MCF 10A (cell line): ENCODE measurements at regions not wholly inside any gene's neighbourhood (a gene's known extent, or its start where the extent isn't known, plus 50 kb on each side); places are given as distances from the start of the nearest gene placed in this dataset.

ENCODE experiments used
- BruUV-seq: library from RNA; stranded (reverse); fragments of 400-500 nt; replicated peaks from 2 replicates; lab custom pipeline; 2021; lab: Mats Ljungman, UMichigan
- CTCF ChIA-PET: fragments of 300-600 bp; sonication (Branson Sonifier 250); formaldehyde crosslinking; extraction: SDS; loops from one replicate; lab custom pipeline; 2021; ENCODE audit warnings: antibody characterized with exemption, inconsistent platforms; lab: Yijun Ruan, JAX
- POLR2A ChIA-PET: fragments of 300-600, 350-650 bp; sonication (Branson Sonifier 250); formaldehyde crosslinking; extraction: SDS; loops from one replicate; lab custom pipeline; 2020; ENCODE audit warnings: antibody characterized with exemption, inconsistent platforms; lab: Yijun Ruan, JAX
- DNase-seq: peaks from one replicate; pipeline ENCODE4 v3.0.0-alpha.2; 2018; ENCODE audit not compliant: unreplicated experiment
- H3K27ac Mint-ChIP-seq: one replicate; pipeline ENCODE4 v1.8.0; 2022; ENCODE audit warnings: mild to moderate bottlenecking, low read depth, mixed read lengths; ENCODE audit not compliant: unreplicated experiment
- H3K27me3 Mint-ChIP-seq: one replicate; pipeline ENCODE4 v1.8.0; 2022; ENCODE audit warnings: mixed read lengths; ENCODE audit not compliant: insufficient read depth, unreplicated experiment
- H3K36me3 Mint-ChIP-seq: one replicate; pipeline ENCODE4 v1.8.0; 2022; ENCODE audit warnings: mild to moderate bottlenecking, moderate library complexity, mixed read lengths; ENCODE audit not compliant: insufficient read depth, unreplicated experiment
- H3K4me1 Mint-ChIP-seq: one replicate; pipeline ENCODE4 v1.8.0; 2022; ENCODE audit warnings: mixed read lengths; ENCODE audit not compliant: insufficient read depth, unreplicated experiment
- H3K4me3 Mint-ChIP-seq: one replicate; pipeline ENCODE4 v1.8.0; 2022; ENCODE audit warnings: mild to moderate bottlenecking, moderate library complexity, mixed read lengths; ENCODE audit not compliant: unreplicated experiment
- H3K9me3 Mint-ChIP-seq: one replicate; pipeline ENCODE4 v1.8.0; 2022; ENCODE audit warnings: mixed read lengths; ENCODE audit not compliant: unreplicated experiment
- intact Hi-C: fragments of 100-400 bp; cut with micrococcal nuclease; formaldehyde crosslinking; loops from 2 replicates; pipeline ENCODE4 v1.14.1; 2022
- TF ChIP-seq, protein P1 (sequence below): fragments of 200-600 bp; IDR thresholded peaks from one replicate; pipeline ENCODE4 v1.8.0; 2022; ENCODE audit warnings: antibody characterized with exemption, mild to moderate bottlenecking; ENCODE audit not compliant: unreplicated experiment

DNA sequence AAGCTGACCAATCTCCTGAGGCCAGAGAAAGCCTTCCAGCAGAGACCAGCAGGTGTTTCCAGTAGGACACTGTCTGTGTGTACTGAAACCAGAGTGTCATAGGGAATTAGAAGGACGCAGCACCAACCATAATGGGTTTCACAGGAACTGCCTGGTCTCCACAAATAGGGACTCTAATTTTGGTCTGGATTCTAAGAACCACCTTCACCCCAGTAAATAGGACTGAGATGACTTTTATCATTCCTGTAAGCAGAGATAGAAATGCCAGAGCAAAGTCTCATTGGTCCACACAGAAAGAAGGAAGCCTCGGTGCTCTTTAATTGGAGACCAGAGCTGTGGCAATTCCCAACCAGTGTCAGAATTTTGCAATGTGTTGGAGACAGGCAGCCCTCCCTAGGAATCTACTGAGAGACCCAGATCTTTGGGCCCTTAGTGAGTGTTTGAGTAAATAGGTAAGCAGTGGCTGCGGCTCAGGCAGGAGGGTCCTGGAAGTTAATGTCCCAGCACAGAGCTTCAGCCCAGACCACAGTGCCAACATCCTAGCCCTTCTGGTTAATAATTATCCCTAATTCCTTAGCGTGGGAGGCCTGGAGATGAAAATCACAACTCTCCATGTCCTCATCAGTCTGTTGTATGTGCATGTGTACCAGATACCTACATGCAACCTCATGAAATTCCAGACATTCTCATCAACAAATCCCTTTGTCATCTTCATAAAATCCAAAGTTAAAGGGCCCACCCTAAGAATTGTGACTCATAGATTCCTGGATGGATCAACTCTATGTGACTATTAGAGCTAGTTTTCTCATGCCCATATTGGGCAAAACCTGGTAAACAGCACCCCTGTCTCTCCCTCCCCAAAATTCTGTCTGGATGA lies 81.2 kb downstream of the UNC5CL start:
- H3K4me3 Mint-ChIP-seq, result no peak overlapping the region
- intact Hi-C loops, result no loop called here
- H3K36me3 Mint-ChIP-seq, result no peaks in the 10 kb centered on the region
- H3K4me1 Mint-ChIP-seq, result peaks cover 37% of the 10 kb centered on the region
- BruUV-seq, result TSS peak; percentile 85
- H3K27me3 Mint-ChIP-seq, result no peaks in the 10 kb centered on the region
- ChIA-PET POLR2A (interaction anchor here (0.7 kb wide), 1 partner anchor 10 kb away, joined by 4 read pairs; no protein-coding TSS in a partner anchor), CTCF (interaction anchor here (0.9 to 1.2 kb wide), 2 partner anchors 10 to 114 kb away, joined by 3 to 5 read pairs; partner anchors contain the start of gene OARD1)
- DNase-seq, result peak; percentile 41
- no peaks in the 10 kb centered on the region for H3K9me3 Mint-ChIP-seq
- TF ChIP-seq, protein P1, sequence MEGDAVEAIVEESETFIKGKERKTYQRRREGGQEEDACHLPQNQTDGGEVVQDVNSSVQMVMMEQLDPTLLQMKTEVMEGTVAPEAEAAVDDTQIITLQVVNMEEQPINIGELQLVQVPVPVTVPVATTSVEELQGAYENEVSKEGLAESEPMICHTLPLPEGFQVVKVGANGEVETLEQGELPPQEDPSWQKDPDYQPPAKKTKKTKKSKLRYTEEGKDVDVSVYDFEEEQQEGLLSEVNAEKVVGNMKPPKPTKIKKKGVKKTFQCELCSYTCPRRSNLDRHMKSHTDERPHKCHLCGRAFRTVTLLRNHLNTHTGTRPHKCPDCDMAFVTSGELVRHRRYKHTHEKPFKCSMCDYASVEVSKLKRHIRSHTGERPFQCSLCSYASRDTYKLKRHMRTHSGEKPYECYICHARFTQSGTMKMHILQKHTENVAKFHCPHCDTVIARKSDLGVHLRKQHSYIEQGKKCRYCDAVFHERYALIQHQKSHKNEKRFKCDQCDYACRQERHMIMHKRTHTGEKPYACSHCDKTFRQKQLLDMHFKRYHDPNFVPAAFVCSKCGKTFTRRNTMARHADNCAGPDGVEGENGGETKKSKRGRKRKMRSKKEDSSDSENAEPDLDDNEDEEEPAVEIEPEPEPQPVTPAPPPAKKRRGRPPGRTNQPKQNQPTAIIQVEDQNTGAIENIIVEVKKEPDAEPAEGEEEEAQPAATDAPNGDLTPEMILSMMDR, result no peak
- H3K27ac Mint-ChIP-seq, result peak overlapping the region; percentile 14

DNA sequence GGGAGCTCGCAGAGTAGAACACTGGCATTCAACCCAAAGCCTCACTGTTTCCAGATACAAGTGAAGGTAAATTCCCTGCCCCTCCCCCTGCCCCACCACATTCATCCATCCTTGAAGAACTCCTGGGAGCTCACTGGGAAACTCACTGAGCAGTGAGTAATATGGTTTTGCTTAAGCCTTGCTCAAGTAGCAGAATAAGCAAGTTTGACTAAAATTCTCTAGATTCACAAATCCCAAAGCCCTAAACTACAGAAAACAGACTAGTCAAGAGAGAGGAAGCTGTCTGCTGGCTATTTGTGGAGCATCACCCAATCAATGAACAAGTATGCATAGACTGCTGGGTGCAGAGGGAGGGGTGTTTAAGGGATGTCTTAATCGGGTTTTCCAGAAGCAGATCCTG lies 82.1 kb downstream of the UNC5CL start:
- no TSS peak for BruUV-seq
- Mint-ChIP-seq H3K27ac (no peak overlapping the region), H3K4me3 (no peak overlapping the region), H3K4me1 (peaks cover 32% of the 10 kb centered on the region), H3K27me3 (no peaks in the 10 kb centered on the region), H3K9me3 (no peaks in the 10 kb centered on the region), H3K36me3 (no peaks in the 10 kb centered on the region)
- intact Hi-C loops, result no loop called here
- DNase-seq, result no peak
- TF ChIP-seq, protein P1, result no peak
- ChIA-PET CTCF (interaction anchor here (0.7 kb wide), 1 partner anchor 89 kb away, joined by 3 read pairs; no protein-coding TSS in a partner anchor), POLR2A (no interaction called here)

DNA sequence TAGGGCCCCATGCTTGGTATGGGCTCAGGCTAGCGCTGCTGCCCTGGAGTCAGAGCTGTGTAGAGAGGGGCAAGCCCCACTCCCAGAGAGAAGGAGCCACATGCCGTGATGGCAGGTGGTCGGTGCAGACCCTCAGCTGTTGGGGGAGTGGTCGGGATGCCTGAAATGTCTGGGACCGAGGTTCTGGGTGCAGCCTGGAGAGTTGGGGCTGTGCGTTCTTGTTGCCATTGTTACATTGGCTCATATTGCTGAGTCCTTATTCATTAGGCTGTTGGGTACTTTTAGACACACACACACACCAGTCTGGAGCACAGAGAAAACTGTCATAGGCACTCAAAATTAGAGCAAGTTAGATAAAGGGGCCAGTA lies 83.9 kb downstream of the UNC5CL start:
- Mint-ChIP-seq H3K27me3 (no peaks in the 10 kb centered on the region), H3K36me3 (no peaks in the 10 kb centered on the region), H3K4me3 (no peak overlapping the region), H3K4me1 (peaks cover 36% of the 10 kb centered on the region), H3K27ac (no peak overlapping the region), H3K9me3 (no peaks in the 10 kb centered on the region)
- intact Hi-C loops, result no loop called here
- no TSS peak for BruUV-seq
- ChIA-PET CTCF (interaction anchor here (0.6 kb wide), 1 partner anchor 16 kb away, joined by 3 read pairs; no protein-coding TSS in a partner anchor), POLR2A (no interaction called here)
- TF ChIP-seq, protein P1, result no peak
- no peak for DNase-seq

DNA sequence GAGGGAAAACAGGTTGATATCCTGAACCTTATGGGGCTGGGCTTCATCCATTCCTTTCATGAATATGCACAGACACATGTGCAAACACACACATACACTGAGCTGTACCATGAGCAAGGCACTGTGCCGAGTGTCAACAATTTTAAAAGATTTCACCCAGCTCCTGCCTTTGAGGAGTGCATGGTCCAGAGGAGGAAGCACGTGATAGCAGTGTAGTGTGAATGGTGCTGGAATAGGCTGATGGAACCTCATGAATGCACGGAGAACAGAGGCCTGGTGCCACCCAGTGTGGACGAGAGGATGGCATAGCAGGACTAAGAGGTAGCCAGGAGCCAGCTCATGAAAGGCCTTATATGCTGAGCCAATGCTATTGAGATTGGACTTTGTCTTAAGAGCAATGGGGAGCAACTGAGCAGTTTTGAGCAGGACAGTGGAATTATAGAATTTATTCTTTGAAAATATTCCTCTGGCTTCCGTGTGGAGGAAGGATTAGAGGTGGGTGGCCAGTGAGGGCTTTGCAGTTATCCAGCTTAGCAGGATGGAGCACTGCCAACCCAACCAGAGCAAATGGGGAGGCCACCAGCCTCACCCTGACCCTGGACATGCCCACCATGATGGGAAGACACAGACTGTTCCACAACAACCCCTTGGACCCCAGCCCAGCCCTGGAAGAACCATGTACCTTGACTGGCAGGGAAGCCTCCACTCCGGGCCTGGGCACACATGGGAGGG lies 84.4 kb downstream of the UNC5CL start:
- POLR2A ChIA-PET, result no interaction called here
- H3K36me3 Mint-ChIP-seq, result no peaks in the 10 kb centered on the region
- intact Hi-C loops, result no loop called here
- BruUV-seq, result no TSS peak
- H3K27me3 Mint-ChIP-seq, result no peaks in the 10 kb centered on the region
- H3K27ac Mint-ChIP-seq, result no peak overlapping the region
- CTCF ChIA-PET, result interaction anchor here (0.6 kb wide), 1 partner anchor 15 kb away, joined by 3 read pairs; no protein-coding TSS in a partner anchor
- no peak for DNase-seq
- TF ChIP-seq, protein P1, result no peak
- H3K9me3 Mint-ChIP-seq, result no peaks in the 10 kb centered on the region
- no peak overlapping the region for H3K4me3 Mint-ChIP-seq
- H3K4me1 Mint-ChIP-seq, result peaks cover 36% of the 10 kb centered on the region
